Lung (tissue), 11 donors: ENCODE measurements at regions not wholly inside any gene's neighbourhood (a gene's known extent, or its start where the extent isn't known, plus 50 kb on each side); places are given as distances from the start of the nearest gene placed in this dataset.

Experiments
- ATAC-seq: fragments of 200-7000 bp; cut with Tn5 transposase; one replicate; pipeline ENCODE4 v1.9.1; 2020; ENCODE audit warnings: moderate number of reproducible peaks; ENCODE audit not compliant: insufficient read depth, low FRiP score
- DNase-seq, 3 donors: peaks; one replicate each; pipeline ENCODE4 v3.0.0-alpha.2; 2013 to 2017
- H3K27ac ChIP-seq, 2 donors: one replicate each; pipeline ENCODE4 v1.5.1; 2013; ENCODE audit warnings: mild to moderate bottlenecking in 2 of 2, moderate library complexity in 2 of 2, control low read depth in 1 of 2, inconsistent platforms in 1 of 2, low read depth in 1 of 2, low read length in 1 of 2
- H3K27me3 ChIP-seq, 3 donors: one replicate each; pipeline ENCODE4 v1.5.1; 2013; ENCODE audit warnings: low read length in 2 of 3; ENCODE audit not compliant: control insufficient read depth in 3 of 3, insufficient read depth in 3 of 3
- H3K36me3 ChIP-seq, 4 donors: one replicate each; pipeline ENCODE4 v1.5.1; 2013; ENCODE audit warnings: low read length in 4 of 4, mild to moderate bottlenecking in 1 of 4, moderate library complexity in 1 of 4; ENCODE audit not compliant: control insufficient read depth in 4 of 4, insufficient read depth in 4 of 4
- H3K4me1 ChIP-seq, 5 donors: one replicate each; pipeline ENCODE4 v1.5.1; 2013; ENCODE audit warnings: low read length in 5 of 5, mild to moderate bottlenecking in 2 of 5, moderate library complexity in 1 of 5; ENCODE audit not compliant: control insufficient read depth in 5 of 5, insufficient read depth in 5 of 5
- H3K4me3 ChIP-seq: one replicate; pipeline ENCODE4 v1.5.1; 2013; ENCODE audit warnings: mild to moderate bottlenecking, control low read depth, moderate library complexity
- H3K9ac ChIP-seq, 2 donors: one replicate each; pipeline ENCODE4 v1.5.1; 2013; ENCODE audit warnings: low read length in 2 of 2, control low read depth in 1 of 2; ENCODE audit not compliant: insufficient read depth in 1 of 2
- H3K9me3 ChIP-seq, 4 donors: one replicate each; pipeline ENCODE4 v1.5.1; 2013; ENCODE audit warnings: low read length in 3 of 4, mild to moderate bottlenecking in 1 of 4, moderate library complexity in 1 of 4; ENCODE audit not compliant: control insufficient read depth in 4 of 4, insufficient read depth in 3 of 4
- CTCF ChIP-seq: IDR thresholded peaks from 2 replicates; pipeline ENCODE4 v1.5.1; 2012; ENCODE audit warnings: mild to moderate bottlenecking; ENCODE audit errors: control extremely low read depth, extremely low read depth
- WGBS, 2 donors: extraction: QIAGEN DNeasy Blood & Tissue Kit; methylation state at CpG; one replicate each; pipeline ENCODE4 v1.1.7; 2013; 5-methylcytosine and 5-hydroxymethylcytosine counted together
- donor health status: control.
- donor health status: control.
- donor health status: Bipolar disorder and iron deficiency.
- donor health status: healthy.
- donor health status: DM: yes; HTN: yes; CAD: no.

- Histone ChIP-seq H3K9ac (no peak overlapping the region), H3K9me3 (no peaks in the 10 kb centered on the region), H3K27ac (no peak overlapping the region), H3K36me3 (no peaks in the 10 kb centered on the region), H3K4me3 (no peak overlapping the region), H3K27me3 (no peaks in the 10 kb centered on the region), H3K4me1 (no peaks in the 10 kb centered on the region)
- ATAC-seq (no peak), DNase-seq (no peak)
- TF ChIP-seq CTCF, result no peak
Observed at GRCh38 chr9:7403028-7403389, 396.6 kb downstream of the DMAC1 start.

GRCh38 chr9:7402334-7403027 is 397.1 kb downstream of the DMAC1 start:
- Histone ChIP-seq H3K4me3 (no peak overlapping the region), H3K36me3 (no peaks in the 10 kb centered on the region), H3K9ac (no peak overlapping the region), H3K4me1 (no peaks in the 10 kb centered on the region), H3K27me3 (no peaks in the 10 kb centered on the region), H3K27ac (no peak overlapping the region), H3K9me3 (no peaks in the 10 kb centered on the region)
- no peak for TF ChIP-seq CTCF
- 39 to 58% methylated on average over 2 of the region's 2 CpGs for WGBS, 2 donors
- ATAC-seq, result no peak
- no peak for DNase-seq

- TF ChIP-seq CTCF, result no peak
- 92 to 95% methylated on average over 2 of the region's 2 CpGs for WGBS, 2 donors
- ATAC-seq (no peak), DNase-seq (no peak)
- Histone ChIP-seq H3K27me3 (no peaks in the 10 kb centered on the region), H3K9me3 (no peaks in the 10 kb centered on the region), H3K9ac (no peak overlapping the region), H3K36me3 (no peaks in the 10 kb centered on the region), H3K27ac (no peak overlapping the region), H3K4me3 (no peak overlapping the region), H3K4me1 (no peaks in the 10 kb centered on the region)
Observed at GRCh38 chr9:7401116-7401515, 398.5 kb downstream of the DMAC1 start.
